HG03378 (cell line): ENCODE measurements at regions not wholly inside any gene's neighbourhood (a gene's known extent, or its start where the extent isn't known, plus 50 kb on each side); places are given as distances from the start of the nearest gene placed in this dataset.

Source experiments
- ATAC-seq: cut with Tn5 transposase; IDR thresholded peaks from one replicate; pipeline ENCODE4 v1.9.1; 2021; ENCODE audit warnings: mild to moderate bottlenecking, moderate library complexity; ENCODE audit not compliant: unreplicated experiment

- ATAC-seq = no peak
Observed at GRCh38 chr1:90502696-90503095, 214.4 kb downstream of the BARHL2 start.

DNA sequence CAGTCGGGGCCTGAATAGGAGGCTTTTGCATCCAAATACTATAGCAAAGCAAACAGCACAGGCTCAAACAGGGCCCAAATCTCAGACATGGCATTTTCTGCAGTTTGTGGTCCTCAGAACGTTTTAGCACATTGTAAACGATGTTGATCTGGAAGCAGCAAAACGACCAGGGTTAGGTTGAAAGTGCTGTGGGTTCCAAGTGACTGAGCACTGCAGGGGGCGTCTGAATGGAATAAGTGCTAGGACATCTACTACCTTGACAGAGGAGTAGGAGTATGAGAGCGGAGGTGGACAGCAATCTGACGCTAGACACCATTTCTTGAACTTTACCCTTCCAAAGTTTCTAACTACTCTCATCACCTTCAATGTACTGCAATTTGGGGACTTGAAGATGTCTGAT lies 214.9 kb downstream of the BARHL2 start:
- no peak for ATAC-seq

DNA sequence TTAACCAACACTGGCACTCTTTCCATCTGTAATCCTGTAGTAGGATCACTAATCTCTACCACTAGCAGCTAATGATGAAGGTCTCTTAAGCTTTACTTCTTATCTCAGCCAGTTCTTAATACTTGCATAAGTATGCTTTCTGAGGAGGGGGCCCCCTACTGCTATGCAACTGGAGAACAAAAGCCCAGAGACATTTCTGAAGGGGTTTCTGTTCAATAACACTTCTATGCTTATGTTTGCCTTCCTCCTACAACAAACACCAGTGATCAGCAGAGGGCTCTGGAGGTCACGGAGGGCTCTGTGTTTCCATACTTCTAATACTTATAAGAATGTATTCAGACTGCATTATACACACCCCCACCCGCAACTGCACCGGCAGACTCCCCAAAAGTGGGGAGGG lies 215.8 kb downstream of the BARHL2 start:
- no peak for ATAC-seq

GRCh38 chr1:90494748-90495282 lies 222.3 kb downstream of the BARHL2 start:
- no peak for ATAC-seq

DNA sequence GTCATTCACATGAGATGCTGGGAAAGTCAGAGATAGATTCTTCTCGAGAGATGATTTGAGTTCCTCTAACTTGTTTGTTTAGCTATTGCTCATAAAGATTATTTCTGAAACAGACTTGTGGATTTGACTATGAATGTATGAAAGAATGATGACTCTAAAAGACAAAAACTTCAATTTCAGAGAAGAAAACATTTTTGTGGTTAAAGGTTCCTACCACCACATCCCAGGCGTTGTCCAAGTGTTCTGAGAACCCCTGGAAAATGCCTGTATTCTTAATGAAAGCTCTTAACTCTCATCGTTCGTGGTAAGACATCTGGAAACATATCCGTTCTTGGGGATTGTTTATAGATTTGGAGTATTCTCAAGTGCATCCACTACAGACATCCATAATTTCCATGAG lies 228.7 kb downstream of the BARHL2 start:
- ATAC-seq = no peak

DNA sequence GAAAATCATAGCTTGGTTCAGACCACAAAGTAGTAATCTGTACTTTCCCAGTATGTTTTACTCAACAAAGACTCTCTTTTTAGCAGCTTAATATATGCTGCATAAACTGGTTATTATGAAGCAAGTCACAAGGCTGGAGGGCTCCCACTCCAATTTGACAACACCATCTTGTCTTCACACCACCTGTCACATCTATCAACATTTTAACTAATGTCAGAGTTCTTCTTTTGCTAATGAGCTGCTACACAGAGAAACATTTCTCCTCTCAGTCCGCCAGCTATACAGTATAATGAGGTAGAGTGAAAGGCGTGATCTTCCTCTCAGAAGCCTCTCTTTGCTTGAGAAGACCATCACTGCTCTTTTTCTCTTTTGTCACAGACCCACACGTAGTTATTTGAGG lies 230.1 kb downstream of the BARHL2 start:
- no peak for ATAC-seq

- ATAC-seq = peak; percentile 85
Observed at GRCh38 chr1:90486134-90486824, 230.8 kb downstream of the BARHL2 start.

DNA sequence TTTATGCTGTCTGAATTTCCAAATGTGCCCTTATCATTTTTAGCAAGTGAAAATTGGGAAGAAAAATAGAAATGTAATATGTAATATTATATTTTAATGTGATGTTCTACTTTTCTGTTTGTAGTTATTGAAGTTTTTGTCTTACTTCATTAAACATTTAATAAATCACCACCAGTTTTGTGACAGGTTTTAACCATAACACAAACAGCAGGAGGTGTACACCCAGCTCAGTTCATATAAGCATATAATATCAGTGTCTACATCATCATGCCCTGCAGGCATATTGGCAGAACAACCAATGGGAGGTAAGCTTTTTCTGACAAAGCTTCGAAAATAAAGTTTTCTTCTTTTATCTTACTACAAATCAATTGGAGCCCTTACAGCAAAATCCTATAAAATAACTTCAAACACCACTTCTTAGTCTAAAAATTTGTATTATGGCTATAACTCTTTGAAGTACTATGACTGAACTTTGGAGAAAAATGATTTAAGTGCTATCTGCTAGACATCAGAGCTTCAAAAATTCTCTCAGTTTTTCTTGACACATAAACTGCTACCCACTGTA lies 236.7 kb downstream of the BARHL2 start:
- no peak for ATAC-seq

DNA sequence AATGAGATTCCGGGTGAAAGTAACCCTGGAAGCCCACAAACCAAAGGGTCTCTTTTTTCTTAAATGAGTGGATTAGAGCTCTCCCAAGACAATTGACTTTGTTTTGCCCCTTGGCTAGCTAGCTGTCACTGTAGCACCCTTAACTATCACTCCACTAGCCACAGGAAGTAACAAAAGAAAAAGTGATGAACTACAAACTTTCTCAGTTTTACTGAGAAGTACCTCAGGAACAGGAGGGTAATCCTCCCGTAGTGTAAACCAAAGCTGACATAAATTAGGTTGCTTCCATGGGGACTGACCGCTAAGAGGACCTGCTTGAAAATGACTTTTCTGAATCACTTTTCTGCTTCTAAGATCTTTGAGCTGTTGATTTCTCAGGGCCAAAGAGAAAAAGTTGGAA lies 240.1 kb downstream of the BARHL2 start:
- ATAC-seq = no peak

DNA sequence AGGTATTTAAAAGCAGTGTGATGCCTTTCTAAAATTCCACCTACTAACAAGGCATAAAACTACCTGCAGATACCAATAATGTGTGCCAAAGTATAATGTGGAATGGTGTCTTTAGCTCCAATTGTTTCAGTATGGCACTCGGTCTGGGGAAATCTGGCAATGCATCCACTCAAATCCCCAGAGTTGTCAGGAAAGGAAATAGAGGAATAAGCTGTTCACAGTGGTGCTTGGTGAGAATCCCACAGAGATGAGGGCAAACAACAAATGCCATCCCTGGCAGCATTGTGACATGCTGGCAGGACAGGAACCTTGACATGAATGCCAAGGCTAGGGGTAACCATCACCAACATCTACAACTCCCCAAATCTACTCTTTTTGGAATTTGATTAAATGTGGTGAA lies 240.7 kb downstream of the BARHL2 start:
- no peak for ATAC-seq

DNA sequence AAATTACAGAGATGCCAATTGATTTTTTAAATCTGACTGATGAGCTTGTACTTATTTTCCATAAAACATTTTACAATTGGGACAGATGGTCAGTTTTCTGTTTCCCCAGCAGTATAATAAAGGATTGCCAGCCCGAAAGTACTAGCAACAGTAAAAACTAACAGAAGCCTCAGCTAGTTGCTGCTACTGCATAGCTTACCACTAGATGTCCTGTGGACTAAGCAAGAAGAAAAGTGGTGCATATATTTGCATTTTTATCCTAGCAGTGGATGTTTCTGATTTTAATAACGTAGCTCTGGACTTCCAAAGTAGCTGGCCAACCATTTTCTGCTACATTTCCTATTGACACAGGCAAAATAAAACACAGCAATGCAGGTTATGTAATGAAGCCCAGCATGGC lies 241.5 kb downstream of the BARHL2 start:
- ATAC-seq = no peak

DNA sequence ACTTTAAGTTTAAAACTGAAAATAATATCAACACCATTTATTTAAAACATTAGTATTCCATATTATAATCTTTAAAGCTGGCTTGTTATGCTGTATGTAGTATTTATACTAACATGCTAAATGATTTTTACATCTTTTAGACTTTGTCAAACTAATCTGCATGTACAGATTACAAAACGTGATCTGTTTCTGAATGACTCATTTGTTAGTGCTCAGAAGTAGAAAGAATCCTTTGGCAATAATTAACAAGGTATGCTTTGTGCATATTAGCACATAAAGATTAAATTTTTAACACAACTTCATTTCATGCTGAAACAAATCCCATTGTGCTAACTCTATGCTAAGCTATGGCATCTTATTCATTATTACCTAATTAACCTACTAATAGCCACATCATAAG lies 242.4 kb downstream of the BARHL2 start:
- no peak for ATAC-seq

GRCh38 chr1:90474158-90474557 lies 242.9 kb downstream of the BARHL2 start:
- no peak for ATAC-seq

DNA sequence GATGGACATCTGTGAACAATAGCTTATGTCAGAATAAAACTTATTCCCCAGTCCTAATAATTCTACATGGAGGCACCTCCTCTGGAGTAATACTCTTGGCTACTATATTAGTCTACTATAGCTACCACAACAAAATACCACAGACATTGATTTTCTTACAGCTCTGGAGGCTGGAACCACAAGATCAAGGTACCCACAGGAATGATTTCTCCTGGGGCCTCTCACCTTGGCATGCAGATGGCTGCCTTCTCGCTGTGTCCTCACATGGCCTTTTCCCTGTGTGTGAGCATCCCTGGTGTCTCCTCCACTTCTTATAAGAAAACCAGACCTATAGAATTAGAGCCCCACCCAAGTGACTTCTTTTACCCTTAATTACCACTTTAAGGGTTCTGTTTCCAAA lies 244.3 kb downstream of the BARHL2 start:
- no peak for ATAC-seq

- ATAC-seq = no peak
Observed at GRCh38 chr1:90459570-90459969, 257.5 kb downstream of the BARHL2 start.

DNA sequence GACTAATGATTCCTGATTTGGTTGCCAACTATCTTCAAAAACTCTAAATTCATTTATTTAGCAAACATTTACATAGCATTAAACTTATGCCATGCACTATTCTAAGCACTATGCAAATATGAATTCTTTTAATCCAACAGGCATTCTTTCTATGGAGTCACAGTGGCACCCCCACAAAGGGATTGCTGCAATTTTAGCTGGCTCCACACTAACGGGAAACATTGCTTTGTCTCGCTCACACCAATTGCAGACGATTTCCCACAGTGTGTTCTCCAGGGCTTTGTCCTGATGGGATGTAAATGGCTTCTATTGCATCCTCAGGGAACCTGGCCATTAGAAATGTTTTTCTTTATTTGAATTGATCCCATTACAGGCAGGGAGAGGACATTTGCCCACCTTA lies 259.1 kb downstream of the BARHL2 start:
- ATAC-seq = no peak

DNA sequence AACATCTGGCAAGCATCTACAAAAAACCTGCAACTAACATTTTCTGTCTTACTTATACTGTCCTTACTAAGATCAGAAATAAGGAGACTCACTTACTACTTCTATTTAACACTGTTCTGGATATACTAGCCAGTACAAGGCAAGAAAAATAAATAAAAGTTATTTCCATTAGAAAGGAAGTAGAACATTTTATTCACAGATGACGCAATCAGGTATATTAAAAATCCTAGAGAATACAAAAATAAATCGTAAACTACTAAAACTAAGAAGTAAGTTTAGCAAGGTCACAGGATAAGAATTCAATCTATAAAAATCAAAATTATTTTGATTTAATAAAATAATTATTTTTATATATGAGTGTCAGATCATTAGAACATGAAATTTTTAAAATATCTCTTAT lies 264.6 kb downstream of the BARHL2 start:
- ATAC-seq = no peak

DNA sequence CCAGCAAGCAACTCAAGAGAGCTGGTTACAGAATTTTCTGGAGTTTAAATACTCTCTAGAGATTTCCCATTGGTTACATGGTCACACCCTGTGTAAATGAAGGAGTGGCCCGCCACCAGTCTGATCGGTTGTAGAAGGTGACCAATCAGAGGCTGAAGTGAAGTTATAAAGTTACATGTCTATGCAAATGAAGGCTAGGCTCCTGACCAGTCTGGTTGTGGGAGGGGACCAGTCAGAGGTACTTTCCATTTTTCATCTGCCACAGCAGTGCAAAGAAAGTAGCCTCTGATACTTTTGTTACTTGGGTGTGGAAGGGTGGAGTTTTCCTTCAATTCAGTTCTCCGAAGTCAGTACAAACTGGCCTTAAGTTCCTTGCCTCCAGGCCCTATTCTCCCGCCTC lies 273.7 kb downstream of the BARHL2 start:
- no peak for ATAC-seq

DNA sequence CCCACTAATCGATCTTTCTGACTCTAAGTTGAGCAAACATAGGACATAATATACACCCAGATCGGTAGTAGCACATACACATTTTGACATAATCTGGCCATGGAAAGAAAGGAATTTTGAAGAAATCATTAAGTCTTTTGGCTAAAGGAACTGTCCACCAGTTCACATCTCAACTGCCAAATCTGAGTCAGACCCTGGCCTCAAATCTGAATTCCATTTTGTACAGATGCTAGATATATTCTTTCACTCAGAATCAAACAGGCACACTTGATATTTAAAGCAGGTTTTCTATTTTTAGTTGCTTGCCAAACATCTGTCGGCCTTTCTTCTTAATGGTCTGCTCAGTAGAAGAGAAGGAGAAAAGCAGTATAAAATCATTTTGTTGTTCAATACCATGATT lies 281.8 kb downstream of the BARHL2 start:
- no peak for ATAC-seq

DNA sequence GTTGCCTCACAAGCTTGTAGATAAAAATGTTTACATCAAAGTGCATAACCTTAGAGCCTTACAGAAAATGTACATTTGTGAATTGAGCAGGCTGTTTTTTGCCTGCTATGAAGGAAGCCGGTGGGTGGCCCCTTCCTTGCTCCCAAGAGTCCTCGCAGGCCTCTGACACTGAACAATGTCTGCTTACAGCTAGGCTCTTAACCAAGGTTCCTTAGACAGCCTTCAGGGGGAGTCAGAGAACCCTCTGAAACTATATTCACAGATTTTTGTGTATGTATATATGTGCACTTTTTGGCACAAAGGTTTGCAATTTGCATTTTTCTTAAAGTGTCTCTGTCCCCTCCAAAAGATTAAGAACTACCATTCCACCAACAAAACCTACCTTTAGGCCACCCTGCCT lies 282.6 kb downstream of the BARHL2 start:
- ATAC-seq = no peak

- ATAC-seq = no peak
Observed at GRCh38 chr1:90417126-90417525, 300.0 kb downstream of the BARHL2 start.

DNA sequence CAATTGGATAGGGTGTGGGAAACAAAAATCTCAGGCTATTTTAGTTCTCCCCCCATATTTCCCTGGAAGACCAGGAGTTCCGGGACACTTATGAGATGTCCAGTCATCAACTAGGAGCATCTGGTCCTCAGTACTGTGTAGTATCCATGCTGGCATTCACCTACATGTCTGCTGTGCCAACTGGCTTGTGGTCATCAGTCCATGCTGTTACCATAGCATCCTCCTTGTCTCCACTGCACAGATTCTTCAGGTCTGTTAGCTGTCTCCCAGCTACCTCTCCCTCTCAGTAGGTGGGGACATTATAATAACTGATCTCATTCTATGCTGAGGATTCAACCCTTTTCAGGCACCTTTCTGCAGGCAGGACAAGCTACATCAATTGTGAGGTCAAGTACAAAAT lies 302.9 kb downstream of the BARHL2 start:
- no peak for ATAC-seq

DNA sequence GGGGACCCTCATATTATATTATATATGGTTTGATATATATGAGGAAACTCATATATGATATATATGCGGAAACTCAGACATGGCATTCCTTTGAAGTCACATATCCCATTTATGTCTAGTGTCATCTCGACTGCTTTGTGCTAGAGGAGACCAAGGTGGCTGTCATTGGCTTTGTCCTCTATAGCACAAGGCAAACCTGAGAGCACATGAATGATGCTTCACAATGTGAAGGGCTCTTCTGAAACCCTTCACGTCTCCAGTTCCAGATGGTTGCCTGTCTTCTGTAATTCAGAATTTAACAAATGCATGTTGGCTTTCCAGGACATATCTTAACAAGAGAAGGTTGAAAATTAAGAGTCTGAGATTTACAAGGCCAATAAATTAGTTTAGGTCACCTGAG lies 303.6 kb downstream of the BARHL2 start:
- ATAC-seq = no peak
